GM23338 (cell line): ENCODE measurements at regions not wholly inside any gene's neighbourhood (a gene's known extent, or its start where the extent isn't known, plus 50 kb on each side); places are given as distances from the start of the nearest gene placed in this dataset.

Experiments used
- CTCF ChIP-seq, 2 experiments: fragments of 200-600 bp in 1 of 2; sonication (generic) in 1 of 2; conservative IDR thresholded peaks; 2 replicates each; pipeline versions ENCODE4 v1.5.1 to v1.6.1; 2016 to 2017; ENCODE audit warnings: antibody characterized with exemption in 2 of 2, low read depth in 2 of 2, mild to moderate bottlenecking in 2 of 2, moderate library complexity in 1 of 2
- ETS1 ChIP-seq: IDR thresholded peaks from 2 replicates; pipeline ENCODE4 v1.6.1; 2016; ENCODE audit warnings: antibody characterized with exemption
- EZH2 ChIP-seq: fragments of 200-600 bp; sonication (generic); IDR thresholded peaks from one replicate; pipeline ENCODE4 v1.8.0; 2017; ENCODE audit warnings: antibody characterized with exemption, mild to moderate bottlenecking, low read depth; ENCODE audit not compliant: unreplicated experiment
- EZH2phosphoT487 ChIP-seq: fragments of 200-600 bp; sonication (generic); IDR thresholded peaks from one replicate; pipeline ENCODE4 v1.8.1; 2018; ENCODE audit warnings: antibody characterized with exemption; ENCODE audit not compliant: unreplicated experiment
- POLR2AphosphoS5 ChIP-seq: IDR thresholded peaks from 2 replicates; pipeline ENCODE4 v1.6.1; 2016; ENCODE audit warnings: antibody characterized with exemption, low read depth
- REST ChIP-seq: IDR thresholded peaks from one replicate; pipeline ENCODE4 v1.6.1; 2018; ENCODE audit warnings: antibody characterized with exemption; ENCODE audit not compliant: unreplicated experiment
- ZNF462 ChIP-seq: fragments of 250-450 bp; sonication (Bioruptor Pico); IDR thresholded peaks from 2 replicates; pipeline ENCODE4 v1.5.0; 2020; ENCODE audit warnings: mild to moderate bottlenecking, moderate library complexity

GRCh38 chr7:31456646-31457368 lies 57.1 kb upstream of the ITPRID1 start:
- TF ChIP-seq CTCF (conservative IDR thresholded peaks at IDR 0.05; ENCODE audit: low read depth in 2 of 2): no peak
- no peak for TF ChIP-seq POLR2AphosphoS5
- TF ChIP-seq ZNF462 (CRISPR knock-in tag): no peak
- no peak for TF ChIP-seq EZH2
- TF ChIP-seq ETS1: no peak
- no peak for TF ChIP-seq REST
- no peak for TF ChIP-seq EZH2phosphoT487
